Sciatic nerve (tissue), 2 donors: ENCODE measurements at regions not wholly inside any gene's neighbourhood (a gene's known extent, or its start where the extent isn't known, plus 50 kb on each side); places are given as distances from the start of the nearest gene placed in this dataset.

Source experiments
- ATAC-seq: fragments of 200-7000 bp; cut with Tn5 transposase; one replicate; pipeline ENCODE4 v1.9.1; 2020; ENCODE audit warnings: mild to moderate bottlenecking, moderate library complexity
- DNase-seq: peaks from one replicate; pipeline ENCODE4 v3.0.0-alpha.2; 2020; ENCODE audit warnings: low spot score
- intact Hi-C: fragments of 100-400 bp; cut with DNase I; formaldehyde crosslinking; loops from one replicate; pipeline ENCODE4 v1.14.2; 2022
- donor health status: DM: no; HTN: no; CAD: no.
- donor health status: DM: no; HTN: no; CAD: no.

- no peak for ATAC-seq
Measured at GRCh38 chr6:102313699-102314098, 920.2 kb downstream of the GRIK2 start.

GRCh38 chr6:102309700-102310099 lies 916.2 kb downstream of the GRIK2 start:
- intact Hi-C loops: no loop called here
- ATAC-seq: no peak
- no peak for DNase-seq

More at GRCh38 chr6:102313699-102314098, 920.2 kb downstream of the GRIK2 start:
- intact Hi-C loops: no loop called here
- DNase-seq: no peak

- no peak for ATAC-seq
- DNase-seq: no peak
- intact Hi-C loops: no loop called here
Measured at GRCh38 chr6:102300350-102300749, 906.8 kb downstream of the GRIK2 start.

GRCh38 chr6:102298051-102298450 lies 904.5 kb downstream of the GRIK2 start:
- intact Hi-C loops: no loop called here
- ATAC-seq: no peak
- no peak for DNase-seq
